H1 (cell line): ENCODE measurements at regions not wholly inside any gene's neighbourhood (a gene's known extent, or its start where the extent isn't known, plus 50 kb on each side); places are given as distances from the start of the nearest gene placed in this dataset.

ENCODE experiments used
- CTCF ChIA-PET: fragments of 300-600 bp; sonication (Branson Sonifier 250); formaldehyde crosslinking; loops from one replicate; lab custom pipeline; 2021; ENCODE audit not compliant: partially characterized antibody; lab: Charles Lee
- POLR2A ChIA-PET: fragments of 300-600 bp; sonication (Branson Sonifier 250); formaldehyde crosslinking; loops from one replicate; lab custom pipeline; 2021; ENCODE audit warnings: inconsistent platforms; ENCODE audit not compliant: partially characterized antibody; lab: Charles Lee
- DNase-seq, 2 experiments: peaks; one replicate each; pipeline versions ENCODE4 v3.0.0 to v3.0.0-alpha.2; 2010 to 2022; ENCODE audit warnings: low spot score in 2 of 2, low read depth in 1 of 2, mixed read lengths in 1 of 2
- FAIRE-seq: peaks from 2 replicates; lab custom pipeline; 2011; peaks lifted over from hg19 to GRCh38; lab: Jason Lieb, UNC
- H2AFZ ChIP-seq: 2 replicates; pipeline ENCODE4 v1.8.1; 2012; ENCODE audit warnings: low read length, inconsistent platforms
- H2AK5ac ChIP-seq: 2 replicates; pipeline ENCODE4 v1.6.1; 2013; ENCODE audit warnings: low read depth, low read length
- H2BK120ac ChIP-seq: replicated peaks from 2 replicates; pipeline ENCODE3; 2013; ENCODE audit warnings: low read depth, low read length, inconsistent platforms
- H2BK12ac ChIP-seq: 2 replicates; pipeline ENCODE4 v1.6.1; 2013; ENCODE audit warnings: low read depth, low read length
- H2BK15ac ChIP-seq: 2 replicates; pipeline ENCODE4 v1.6.1; 2013; ENCODE audit warnings: low read length
- H2BK20ac ChIP-seq: 2 replicates; pipeline ENCODE4 v1.6.1; 2013; ENCODE audit warnings: low read length
- H2BK5ac ChIP-seq: 2 replicates; pipeline ENCODE4 v1.6.1; 2013; ENCODE audit warnings: low read depth, low read length
- H3K14ac ChIP-seq: 2 replicates; pipeline ENCODE4 v1.6.1; 2013; ENCODE audit warnings: inconsistent platforms; ENCODE audit not compliant: insufficient read length
- H3K18ac ChIP-seq: 2 replicates; pipeline ENCODE4 v1.6.1; 2013; ENCODE audit warnings: low read length; ENCODE audit errors: extremely low read depth
- H3K23ac ChIP-seq: 2 replicates; pipeline ENCODE4 v1.6.1; 2013; ENCODE audit warnings: inconsistent platforms; ENCODE audit not compliant: insufficient read length
- H3K23me2 ChIP-seq: 2 replicates; pipeline ENCODE4 v1.6.1; 2013; ENCODE audit warnings: low read depth, low read length
- H3K27ac ChIP-seq: 2 replicates; pipeline ENCODE4 v1.6.1; 2011; ENCODE audit warnings: low read depth, low read length, inconsistent platforms
- H3K27me3 ChIP-seq, 4 experiments: replicated peaks in 1 of 4; 1 replicate in 1 of 4; 2 replicates in 3 of 4; pipeline versions ENCODE4 v1.6.1 to v1.8.1; 2011 to 2013; ENCODE audit warnings: low read length in 3 of 4, mild to moderate bottlenecking in 3 of 4, inconsistent platforms in 2 of 4, mixed read lengths in 2 of 4, moderate library complexity in 1 of 4; ENCODE audit not compliant: control insufficient read depth in 3 of 4, insufficient read depth in 3 of 4; ENCODE audit errors: extremely low read depth in 1 of 4
- H3K36me3 ChIP-seq, 4 experiments: 2 replicates each; pipeline versions ENCODE4 v1.6.1 to v1.8.1; 2011 to 2013; ENCODE audit warnings: mild to moderate bottlenecking in 4 of 4, low read length in 3 of 4, moderate library complexity in 2 of 4, control low read depth in 1 of 4, inconsistent platforms in 1 of 4; ENCODE audit not compliant: insufficient read depth in 4 of 4, control insufficient read depth in 2 of 4
- H3K4ac ChIP-seq: replicated peaks from 2 replicates; pipeline ENCODE3; 2013; ENCODE audit warnings: low read length, low read depth, mixed read lengths, inconsistent platforms; ENCODE audit not compliant: insufficient read length
- H3K4me1 ChIP-seq, 4 experiments: replicated peaks in 1 of 4; 1 replicate in 1 of 4; 2 replicates in 3 of 4; pipeline versions ENCODE4 v1.6.1 to v1.8.1; 2011 to 2013; ENCODE audit warnings: low read length in 3 of 4, inconsistent platforms in 2 of 4, mixed read lengths in 1 of 4; ENCODE audit not compliant: insufficient read depth in 4 of 4, control insufficient read depth in 3 of 4
- H3K4me2 ChIP-seq, 2 experiments: 2 replicates each; pipeline versions ENCODE4 v1.6.1 to v1.8.1; 2011 to 2013; ENCODE audit warnings: low read depth in 2 of 2, low read length in 2 of 2, control low read depth in 1 of 2, inconsistent platforms in 1 of 2, mild to moderate bottlenecking in 1 of 2; ENCODE audit not compliant: insufficient read depth in 1 of 2
- H3K4me3 ChIP-seq, 4 experiments: fragments of 200-600, 300-600 bp in 1 of 4; sonication (generic), shearing (Covaris generic), sonication (Bioruptor Twin) in 1 of 4; 2 replicates each; pipeline versions ENCODE4 v1.5.1 to v1.8.1; 2011 to 2016; ENCODE audit warnings: low read length in 4 of 4, low read depth in 3 of 4, control low read depth in 2 of 4, inconsistent platforms in 2 of 4, mild to moderate bottlenecking in 2 of 4, mixed read lengths in 1 of 4, moderate library complexity in 1 of 4; ENCODE audit not compliant: insufficient read depth in 2 of 4; ENCODE audit errors: extremely low read depth in 1 of 4
- H3K56ac ChIP-seq: replicated peaks from 2 replicates; pipeline ENCODE3; 2013; ENCODE audit warnings: low read depth, mild to moderate bottlenecking, mixed read lengths, low read length, inconsistent platforms; ENCODE audit not compliant: insufficient read length
- H3K79me1 ChIP-seq: 2 replicates; pipeline ENCODE4 v1.6.1; 2013; ENCODE audit warnings: low read depth, low read length, control low read depth
- H3K79me2 ChIP-seq, 2 experiments: 2 replicates each; pipeline versions ENCODE4 v1.6.1 to v1.8.1; 2012 to 2013; ENCODE audit warnings: low read length in 2 of 2, mild to moderate bottlenecking in 2 of 2, inconsistent platforms in 1 of 2; ENCODE audit not compliant: insufficient read depth in 2 of 2, control insufficient read depth in 1 of 2
- H3K9ac ChIP-seq, 4 experiments: replicated peaks in 1 of 4; 1 replicate in 1 of 4; 2 replicates in 3 of 4; pipeline versions ENCODE4 v1.6.1 to v1.8.1; 2011 to 2013; ENCODE audit warnings: low read depth in 3 of 4, low read length in 3 of 4, control low read depth in 2 of 4, mild to moderate bottlenecking in 2 of 4, moderate library complexity in 2 of 4, inconsistent platforms in 1 of 4; ENCODE audit errors: extremely low read depth in 1 of 4
- H3K9me3 ChIP-seq, 2 experiments: 2 replicates each; pipeline versions ENCODE4 v1.6.1 to v1.8.1; 2012 to 2013; ENCODE audit warnings: mild to moderate bottlenecking in 2 of 2, moderate library complexity in 2 of 2, control low read depth in 1 of 2, inconsistent platforms in 1 of 2, low read depth in 1 of 2, low read length in 1 of 2, mixed read lengths in 1 of 2; ENCODE audit not compliant: insufficient read depth in 2 of 2
- H4K20me1 ChIP-seq, 2 experiments: replicated peaks in 1 of 2; 2 replicates each; pipeline versions ENCODE3 to v1.8.1; 2011 to 2013; ENCODE audit warnings: inconsistent platforms in 2 of 2, low read length in 2 of 2, mild to moderate bottlenecking in 1 of 2; ENCODE audit not compliant: insufficient read depth in 2 of 2, control insufficient read depth in 1 of 2
- H4K5ac ChIP-seq: 2 replicates; pipeline ENCODE4 v1.6.1; 2013; ENCODE audit warnings: low read length, low read depth, mixed read lengths, inconsistent platforms; ENCODE audit not compliant: insufficient read length
- H4K8ac ChIP-seq: 2 replicates; pipeline ENCODE4 v1.8.0; 2013; ENCODE audit warnings: mild to moderate bottlenecking, moderate library complexity, low read length, inconsistent platforms; ENCODE audit not compliant: insufficient read depth; ENCODE audit errors: extremely low read depth
- H4K91ac ChIP-seq: replicated peaks from 2 replicates; pipeline ENCODE3; 2013; ENCODE audit warnings: low read length, mixed read lengths, inconsistent platforms; ENCODE audit not compliant: insufficient read length
- CHD2 ChIP-seq: IDR thresholded peaks from 2 replicates; pipeline ENCODE4 v1.6.1; 2012; ENCODE audit warnings: low read length, improper control_type of control experiment
- KDM4A ChIP-seq: IDR thresholded peaks from one replicate; pipeline ENCODE4 v1.7.1; 2012; ENCODE audit warnings: low read depth, mild to moderate bottlenecking, moderate library complexity, low read length, inconsistent platforms; ENCODE audit not compliant: severe bottlenecking
- SIN3A ChIP-seq, 2 experiments: IDR thresholded peaks in 1 of 2; conservative IDR thresholded peaks in 1 of 2; 2 replicates each; pipeline ENCODE4 v1.6.1; 2011 to 2012; ENCODE audit warnings: low read length in 2 of 2, improper control_type of control experiment in 1 of 2, low read depth in 1 of 2, mild to moderate bottlenecking in 1 of 2
- WGBS, 2 experiments: shearing (Covaris generic) in 1 of 2; methylation state at CpG; one replicate each; pipeline versions ENCODE4 v1.1.6 to v1.1.7; 2013 to 2015; ENCODE audit warnings: low lambda C conversion rate in 2 of 2, mixed read lengths in 2 of 2, inconsistent platforms in 1 of 2, low coverage in 1 of 2, missing lambda C conversion rate in 1 of 2; ENCODE audit not compliant: insufficient replicate concordance in 2 of 2, insufficient coverage in 1 of 2, insufficient read length in 1 of 2; ENCODE audit errors: extremely low coverage in 1 of 2, missing lambda C conversion rate in 1 of 2; 5-methylcytosine and 5-hydroxymethylcytosine counted together

DNA sequence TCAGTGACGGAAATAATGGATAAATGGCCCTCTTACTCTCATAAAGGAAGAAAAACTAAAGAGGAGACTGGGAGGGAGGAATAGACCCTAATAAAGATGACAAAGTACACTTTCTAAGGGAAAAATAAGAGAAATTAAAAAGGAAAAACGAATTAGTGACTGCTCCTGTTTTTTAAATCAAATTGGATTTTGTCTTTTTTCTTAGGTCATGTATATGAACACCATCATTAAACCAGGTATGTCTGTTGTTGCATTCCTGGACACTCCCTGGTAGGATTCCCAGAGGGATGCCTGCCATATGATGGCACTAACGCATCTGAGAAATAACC lies 59.4 kb upstream of the BTN3A2 start:
- ChIA-PET POLR2A (interaction anchor here (0.7 to 1.8 kb wide), 9 partner anchors 21 to 123 kb away, joined by 3 to 18 read pairs (median 3); a partner anchor contains a TSS), CTCF (interaction anchor here (1.2 kb wide), 1 partner anchor 17 kb away, joined by 4 read pairs; no protein-coding TSS in a partner anchor)
- Histone ChIP-seq H3K56ac (no peak overlapping the region), H4K20me1 (no peaks in the 10 kb centered on the region), H3K4me2 (peak overlapping the region; percentile 62 to 63; a peak in 3 of 4 replicates), H3K23ac (no peak overlapping the region), H2AFZ (no peak overlapping the region), H3K79me2 (no peaks in the 10 kb centered on the region), H2BK20ac (no peak overlapping the region), H3K23me2 (peaks cover 5% of the 10 kb centered on the region), H2BK15ac (no peak overlapping the region), H3K9ac (no peak overlapping the region), H3K27ac (no peak overlapping the region), H3K4me1 (peaks cover 0 to 3% (median 1%) of the 10 kb centered on the region in 4 experiments; a peak in 3 of 7 replicates), H4K91ac (no peak overlapping the region), H3K4ac (no peak overlapping the region), H3K9me3 (no peaks in the 10 kb centered on the region), H2BK5ac (no peak overlapping the region), H3K14ac (no peak overlapping the region), H3K18ac (no peak overlapping the region), H4K5ac (no peak overlapping the region), H2BK120ac (no peak overlapping the region), H3K36me3 (no peaks in the 10 kb centered on the region), H3K79me1 (no peaks in the 10 kb centered on the region), H3K27me3 (no peaks in the 10 kb centered on the region), H3K4me3 (peak overlapping the region; percentile 44 to 75 (median 68); a peak in 5 of 8 replicates), H2AK5ac (no peak overlapping the region), H4K8ac (no peak overlapping the region), H2BK12ac (no peak overlapping the region)
- FAIRE-seq (no peak), DNase-seq (no peak)
- 32% methylated on average over 3 of the region's 3 CpGs; no CpG with 5 or more reads in 1 of the 2 experiments for WGBS, 2 experiments
- TF ChIP-seq CHD2, result 0 out of 2 replicates have a peak, but pooled peaks have one; percentile 19
- TF ChIP-seq SIN3A (conservative IDR thresholded peaks at IDR 0.05 in 1 of 2, IDR thresholded peaks at IDR 0.05 in 1 of 2; ENCODE audit: low read depth in 1 of 2, low read length in 2 of 2), result 0 out of 4 replicates have a peak, but pooled peaks of 1 of the 2 experiments have one; percentile 33
- TF ChIP-seq KDM4A, result no peak
